GM12891 (cell line): ENCODE measurements at regions not wholly inside any gene's neighbourhood (a gene's known extent, or its start where the extent isn't known, plus 50 kb on each side); places are given as distances from the start of the nearest gene placed in this dataset.

Experiments
- PAX5 ChIP-seq: IDR thresholded peaks from 2 replicates; pipeline ENCODE4 v1.6.1; 2011; ENCODE audit warnings: low read length, moderate library complexity, mild to moderate bottlenecking; ENCODE audit not compliant: insufficient read depth, severe bottlenecking
- POLR2A ChIP-seq: IDR thresholded peaks from 2 replicates; pipeline ENCODE4 v1.6.1; 2011; ENCODE audit warnings: low read depth, low read length, control low read depth
- POLR2AphosphoS5 ChIP-seq: IDR thresholded peaks from 2 replicates; pipeline ENCODE4 v1.6.1; 2011; ENCODE audit warnings: low read depth, low read length, control low read depth
- POU2F2 ChIP-seq: IDR thresholded peaks from 2 replicates; pipeline ENCODE4 v1.6.1; 2011; ENCODE audit warnings: low read depth, mild to moderate bottlenecking, control low read depth, low read length, moderate library complexity
- TAF1 ChIP-seq: IDR thresholded peaks from 2 replicates; pipeline ENCODE4 v1.6.1; 2011; ENCODE audit warnings: low read depth, low read length, control low read depth

DNA sequence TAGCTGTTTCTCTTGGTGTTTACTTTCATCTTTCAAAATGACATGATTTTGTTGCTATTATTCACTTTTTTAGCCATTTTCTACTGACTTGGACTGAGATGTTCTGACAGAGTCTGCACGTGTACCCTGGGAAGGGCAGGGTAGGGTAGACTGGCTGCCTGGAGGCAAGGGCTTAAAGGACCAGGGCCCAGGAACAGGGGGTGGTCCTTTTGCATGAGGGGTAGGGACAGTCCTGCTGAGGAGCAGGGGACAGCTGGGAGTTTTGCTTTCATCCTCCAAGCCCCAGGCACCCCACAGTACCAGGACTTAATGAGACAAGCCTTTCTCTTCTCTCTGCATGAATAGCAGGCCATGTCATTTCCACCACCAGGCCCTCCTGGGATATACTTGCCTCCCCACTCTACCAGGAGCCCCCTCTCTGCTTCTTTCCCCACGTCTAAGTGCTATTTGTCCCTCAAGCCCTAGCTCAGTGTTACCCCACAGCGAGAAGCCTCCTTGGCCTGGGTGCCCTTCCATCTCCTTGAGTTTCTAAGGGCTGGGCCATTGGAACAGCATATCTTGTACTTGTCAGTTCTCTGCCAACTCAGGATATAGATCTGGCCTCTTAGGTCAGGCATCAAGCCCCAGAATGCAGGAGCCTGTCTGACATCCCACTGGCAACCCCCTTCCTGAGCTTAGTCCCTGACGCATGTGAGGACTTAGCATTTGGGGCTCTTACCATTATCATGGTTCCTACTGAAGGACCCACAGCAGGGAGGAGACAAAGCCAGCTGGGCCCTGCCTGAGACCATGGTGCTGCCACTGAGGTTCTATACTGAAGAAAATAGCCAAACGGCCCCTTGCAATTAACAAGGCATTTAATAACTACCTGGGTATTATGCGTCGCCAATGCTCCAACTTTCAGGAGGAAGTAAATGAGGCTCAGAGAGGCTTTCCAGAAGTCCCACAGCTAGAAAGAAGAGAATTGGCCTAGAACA lies 78.4 kb upstream of the UNC5B start:
- TF ChIP-seq POLR2A = no peak
- no peak for TF ChIP-seq POLR2AphosphoS5
- TF ChIP-seq TAF1 = no peak
- no peak for TF ChIP-seq POU2F2
- TF ChIP-seq PAX5 = no peak
